NCI-H146 (cell line): ENCODE measurements at regions not wholly inside any gene's neighbourhood (a gene's known extent, or its start where the extent isn't known, plus 50 kb on each side); places are given as distances from the start of the nearest gene placed in this dataset.
"Not testable (repeated sequence)": the region's sequence is repeated elsewhere in the genome, so short reads cannot be mapped to it uniquely, and the experiment has no call there.

Experiments
- DNase-seq: peaks from one replicate; lab custom pipeline; 2025; lab: John Stamatoyannopoulos, UW

DNA sequence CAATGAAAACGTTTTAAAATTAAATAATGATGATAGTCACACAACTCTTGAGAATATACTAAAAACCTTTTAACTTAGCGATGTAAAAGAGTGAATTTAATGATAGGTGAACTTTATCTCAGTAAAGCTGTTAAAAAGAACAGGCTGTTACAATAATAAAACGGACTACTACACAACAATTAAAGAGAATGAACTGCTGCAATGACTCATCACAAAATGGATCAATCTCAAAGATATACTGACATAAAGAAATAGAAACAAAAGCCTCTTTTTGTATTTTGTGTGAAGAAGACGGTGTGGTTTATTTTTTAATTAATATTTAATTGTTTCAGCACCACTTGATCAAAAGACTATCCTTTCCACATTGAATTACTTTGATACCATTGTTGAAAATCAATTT is 352.4 kb upstream of the GJE1 start:
- DNase-seq: no peak

DNA sequence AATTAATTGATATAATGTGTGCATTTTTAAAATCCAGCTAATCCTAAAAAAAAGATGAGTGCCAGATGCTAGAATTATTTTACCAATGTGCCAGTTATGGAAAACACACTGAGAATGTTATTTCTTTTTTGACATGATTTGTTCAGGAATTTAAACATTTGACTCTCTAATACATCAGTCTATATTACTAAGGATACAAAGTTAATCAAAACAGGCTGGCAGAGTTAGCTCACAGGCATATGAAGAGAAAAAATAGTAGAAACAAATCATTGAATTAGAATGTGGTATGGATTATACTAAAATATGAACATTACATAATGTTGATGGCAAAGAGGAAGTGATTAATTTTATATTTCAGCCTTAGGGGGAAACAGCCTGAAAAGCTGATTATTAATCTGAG is 368.3 kb upstream of the GJE1 start:
- no peak for DNase-seq

DNA sequence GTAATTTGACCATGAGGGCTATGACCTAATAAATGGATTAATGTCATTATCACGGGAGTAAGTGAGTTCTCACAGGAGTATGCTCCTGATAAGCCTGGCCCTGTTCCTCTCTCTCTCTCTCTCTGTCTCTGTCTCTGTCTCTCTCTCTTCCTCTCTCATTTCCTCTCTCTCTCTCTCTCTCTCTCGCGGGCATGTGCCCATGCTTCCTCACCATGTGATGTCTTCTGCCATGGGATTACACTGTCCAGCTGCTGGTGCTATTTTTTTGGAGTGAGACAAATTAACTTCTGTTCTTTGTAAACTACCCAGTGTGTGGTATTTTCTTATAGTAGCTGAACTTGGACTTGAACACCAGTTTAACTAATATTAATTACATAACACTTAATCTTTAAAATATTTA is 374.3 kb upstream of the GJE1 start:
- DNase-seq: no peak

DNA sequence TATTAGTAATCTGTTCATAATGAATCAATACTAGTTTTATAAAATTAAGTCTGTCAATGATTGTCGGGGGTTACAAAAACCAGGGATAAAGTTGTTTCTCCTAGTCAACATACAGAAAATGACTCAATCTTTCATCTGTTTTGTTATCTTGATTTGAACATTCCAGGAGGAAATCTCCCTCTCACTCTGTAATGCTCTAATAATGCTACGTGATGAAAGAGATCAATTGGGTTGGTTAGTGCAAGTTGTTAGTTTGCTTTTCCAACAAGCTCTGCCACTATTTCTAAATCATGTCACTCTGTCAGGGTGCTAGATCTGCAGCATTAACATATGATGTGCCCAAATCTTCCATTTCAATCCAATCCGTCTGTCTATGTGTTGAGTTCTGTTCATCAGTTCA is 379.5 kb upstream of the GJE1 start:
- no peak for DNase-seq

DNA sequence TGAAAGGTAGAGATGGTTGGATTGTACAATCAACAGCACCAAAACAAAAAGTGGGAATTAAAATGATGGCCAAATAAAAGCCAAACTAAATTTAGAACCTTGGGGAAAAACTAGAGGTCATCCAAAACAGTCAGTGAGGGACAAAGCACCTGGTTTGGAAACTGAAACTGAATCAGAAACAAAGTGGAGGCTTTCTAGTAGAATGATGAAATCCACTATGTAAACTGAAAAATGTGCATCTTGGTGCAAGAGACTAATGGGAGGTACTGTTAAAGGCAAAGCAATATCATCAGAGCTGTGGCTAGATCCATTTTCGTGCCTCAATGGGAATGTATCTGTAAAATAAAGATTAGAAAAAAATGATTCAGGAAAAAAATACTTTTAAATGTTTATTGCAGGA is 380.0 kb upstream of the GJE1 start:
- DNase-seq: no peak

DNA sequence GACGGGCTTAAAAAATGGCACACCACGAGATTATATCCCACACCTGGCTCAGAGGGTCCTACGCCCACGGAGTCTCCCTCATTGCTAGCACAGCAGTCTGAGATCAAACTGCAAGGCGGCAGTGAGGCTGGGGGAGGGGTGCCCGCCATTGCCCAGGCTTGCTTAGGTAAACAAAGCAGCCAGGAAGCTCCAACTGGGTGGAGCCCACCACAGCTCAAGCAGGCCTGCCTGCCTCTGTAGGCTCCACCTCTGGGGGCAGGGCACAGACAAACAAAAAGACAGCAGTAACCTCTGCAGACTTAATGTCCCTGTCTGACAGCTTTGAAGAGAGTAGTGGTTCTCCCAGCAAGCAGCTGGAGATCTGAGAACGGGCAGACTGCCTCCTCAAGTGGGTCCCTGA is 386.4 kb upstream of the GJE1 start:
- not testable (repeated sequence) for DNase-seq

DNA sequence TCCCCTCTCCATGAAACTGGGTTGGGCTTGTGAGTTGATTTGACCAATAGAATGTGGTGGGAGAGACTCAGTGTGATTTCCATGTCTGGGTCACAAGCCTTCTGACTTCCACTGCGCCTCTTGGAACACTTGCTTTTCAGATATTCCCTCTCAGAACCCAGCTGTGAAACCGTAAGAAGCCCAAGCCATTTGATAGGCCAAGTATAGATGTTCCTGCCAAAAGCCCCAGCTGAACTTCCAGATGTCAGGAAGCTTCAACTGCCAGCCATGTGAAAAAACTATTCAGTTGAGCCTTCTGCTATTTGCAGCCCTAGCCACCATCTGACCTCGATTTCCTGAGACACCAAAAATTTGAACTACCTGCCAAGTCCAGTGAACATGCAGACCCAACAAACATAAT is 387.8 kb upstream of the GJE1 start:
- no peak for DNase-seq

DNA sequence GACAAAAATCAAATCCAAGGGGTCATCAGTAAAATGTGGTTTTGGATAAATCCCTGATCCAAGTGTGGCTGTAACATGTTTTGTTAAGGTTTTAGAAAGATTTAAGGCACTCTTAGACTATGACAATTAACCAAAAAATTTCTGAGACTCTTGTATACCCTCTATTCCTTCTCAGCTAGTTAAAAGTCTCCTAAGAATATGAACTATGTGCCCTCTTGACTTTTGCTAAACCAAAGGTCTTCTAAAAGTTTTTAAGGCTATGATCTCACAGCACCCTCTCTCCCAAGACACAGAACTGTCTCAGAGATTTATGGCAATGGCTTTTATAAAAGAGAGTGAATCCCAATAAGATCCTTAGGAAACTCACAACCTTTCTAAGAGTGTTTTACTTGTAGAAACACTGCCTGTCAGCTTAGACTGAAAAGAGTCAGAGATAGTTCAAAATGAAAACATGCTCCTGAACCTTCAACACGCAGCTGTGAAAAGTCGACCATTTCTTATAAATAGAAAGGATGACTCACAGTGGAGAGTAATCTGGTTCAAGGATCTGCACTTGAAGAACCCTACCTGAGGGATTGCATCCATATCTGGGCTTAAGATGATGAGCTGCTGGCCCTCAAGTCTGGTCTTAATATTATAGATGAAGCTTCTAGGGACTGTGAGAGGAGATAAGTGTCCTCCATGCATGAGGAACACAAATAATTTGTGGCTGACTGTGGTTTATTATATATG is 388.4 kb upstream of the GJE1 start:
- DNase-seq: no peak

DNA sequence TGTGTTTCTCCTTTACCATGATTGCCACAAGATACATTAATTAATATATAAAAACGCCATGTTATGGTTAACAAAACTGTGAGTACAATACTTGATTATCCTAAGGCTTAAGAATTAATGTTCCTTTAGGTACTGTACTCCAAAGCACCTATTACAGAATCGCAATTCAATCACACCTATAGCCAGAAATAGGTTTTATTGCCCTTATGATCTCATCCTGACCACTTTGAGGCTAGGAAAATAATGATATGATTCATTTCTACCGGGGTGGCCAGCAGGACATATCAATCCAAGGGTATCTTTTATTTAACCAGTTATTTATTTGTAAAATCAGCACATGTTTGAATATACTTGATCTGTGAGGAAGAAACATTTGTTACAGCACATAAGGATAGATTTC is 396.6 kb upstream of the GJE1 start:
- no peak for DNase-seq

DNA sequence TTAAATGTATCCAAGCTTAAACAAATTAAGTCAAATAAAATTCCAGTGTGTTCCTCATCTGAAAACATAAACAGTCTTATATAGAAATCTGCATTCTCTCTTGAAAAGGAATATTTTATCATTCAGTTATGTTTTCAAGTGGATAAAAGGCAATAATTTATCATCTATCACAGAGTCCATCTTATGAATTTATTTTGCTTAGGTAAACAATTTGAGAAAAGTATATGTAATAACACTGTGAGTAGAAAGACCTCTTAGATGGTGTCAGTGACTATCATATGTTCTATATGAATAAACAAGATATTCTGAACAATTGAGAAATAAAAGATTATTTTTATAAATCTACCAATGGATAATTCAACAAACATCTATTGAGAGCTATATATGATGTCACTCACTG is 397.6 kb upstream of the GJE1 start:
- DNase-seq: no peak

DNA sequence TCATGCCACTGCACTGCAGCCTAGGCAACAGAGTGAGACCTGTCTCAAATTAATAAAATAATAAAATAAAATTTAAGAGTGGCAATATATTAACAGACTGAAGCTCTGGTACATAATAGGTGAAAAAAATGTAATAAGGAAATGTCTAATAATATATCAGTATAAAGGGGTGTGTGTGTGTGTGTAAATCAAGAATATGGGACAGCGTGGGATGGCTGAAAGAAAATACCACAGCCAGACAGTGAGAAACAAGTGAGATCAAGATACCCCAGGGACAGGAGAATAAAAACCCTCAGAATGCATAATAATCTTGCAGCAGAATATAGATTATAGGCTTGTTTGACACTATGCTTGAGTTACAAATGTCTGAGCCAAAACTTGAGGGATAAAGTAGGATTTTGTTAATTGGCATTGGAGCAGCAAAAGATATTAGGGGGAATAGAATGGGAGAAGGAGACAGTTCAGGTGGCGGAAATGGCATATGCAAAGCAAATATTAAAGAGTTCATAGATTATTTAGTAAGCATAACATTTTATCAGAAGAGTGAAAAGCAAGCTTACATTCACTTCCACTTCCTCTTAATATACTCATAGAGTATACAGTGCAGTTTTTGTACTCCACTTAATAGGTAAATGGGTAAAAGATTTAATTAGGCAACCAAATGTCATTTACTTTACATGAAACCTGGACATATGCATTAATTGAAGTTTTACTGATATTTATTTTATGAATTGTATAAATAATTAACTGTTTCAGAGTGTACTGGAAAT is 398.5 kb upstream of the GJE1 start:
- no peak for DNase-seq

DNA sequence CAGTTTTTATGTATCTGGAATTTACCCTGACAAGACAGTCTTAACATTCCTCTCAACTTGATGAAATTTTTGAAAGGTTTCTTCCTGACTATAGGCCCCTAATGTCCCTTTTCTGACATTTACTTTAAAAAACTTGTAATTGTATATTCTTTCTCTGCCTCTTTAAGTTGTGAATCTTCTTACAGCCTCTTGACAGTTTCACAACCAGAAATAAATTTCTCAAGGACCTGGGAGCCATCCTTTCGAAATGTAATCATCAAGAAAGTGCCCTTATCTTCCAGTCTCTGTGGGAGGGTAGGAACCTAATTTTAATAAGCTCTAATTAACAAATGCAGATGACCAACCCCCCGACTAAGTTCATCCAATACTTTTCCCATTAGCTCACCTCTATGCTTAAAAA is 403.6 kb upstream of the GJE1 start:
- no peak for DNase-seq

DNA sequence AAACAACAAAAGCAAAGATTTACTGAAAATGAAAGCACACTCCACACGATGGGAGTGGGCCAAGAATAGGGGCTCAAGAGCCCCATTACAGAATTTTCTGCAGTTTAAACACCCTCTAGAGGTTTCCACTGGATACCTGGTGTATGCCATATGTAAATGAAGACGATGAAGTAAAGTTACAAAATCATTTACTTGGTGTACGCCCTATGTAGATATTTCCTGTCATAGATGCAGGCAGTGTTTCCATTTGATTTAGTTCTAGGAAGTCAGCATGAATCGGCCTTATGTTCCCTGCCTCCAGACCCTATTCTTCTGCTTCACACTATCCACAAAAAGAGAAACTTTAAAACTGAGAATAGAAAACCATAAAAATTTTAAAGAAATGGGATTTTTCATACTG is 404.4 kb upstream of the GJE1 start:
- no peak for DNase-seq

DNA sequence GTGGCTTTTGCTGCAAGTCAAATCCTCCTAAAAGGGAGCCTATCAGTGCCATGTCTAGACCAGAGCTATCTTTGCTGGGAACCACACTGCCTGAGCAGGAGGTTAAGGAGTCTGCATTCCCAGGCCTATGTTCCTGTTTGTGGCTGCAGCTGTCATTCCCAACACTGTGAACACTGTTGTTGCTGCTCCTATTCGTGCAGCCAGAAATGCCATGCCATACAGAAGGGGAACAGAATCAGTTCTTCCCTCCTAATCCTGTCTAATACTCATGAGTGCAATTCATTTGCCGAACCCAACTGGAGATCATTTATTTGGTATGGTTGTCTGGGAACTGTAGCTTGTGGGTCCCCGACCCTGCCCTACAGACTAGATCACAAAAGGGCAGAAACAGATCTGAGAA is 406.5 kb upstream of the GJE1 start:
- DNase-seq: no peak

DNA sequence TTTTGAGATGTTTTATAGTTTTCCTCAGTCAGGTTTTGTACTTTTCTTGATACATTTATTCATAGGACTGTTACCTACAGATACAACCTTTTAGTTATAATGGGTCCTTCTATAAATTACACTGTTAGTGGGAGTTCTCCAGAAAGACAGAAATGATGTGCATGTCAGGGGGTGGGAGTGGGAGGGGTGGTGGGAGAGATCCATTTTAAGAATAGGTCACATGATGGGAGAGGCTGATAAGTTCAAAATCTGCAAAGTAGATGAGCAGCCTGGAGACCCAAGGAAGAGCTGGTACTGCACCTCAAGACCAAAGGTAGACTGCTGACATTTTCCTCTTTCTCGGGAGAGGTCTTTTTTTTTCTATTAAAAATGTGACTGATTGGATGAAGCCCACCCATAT is 408.0 kb upstream of the GJE1 start:
- no peak for DNase-seq

DNA sequence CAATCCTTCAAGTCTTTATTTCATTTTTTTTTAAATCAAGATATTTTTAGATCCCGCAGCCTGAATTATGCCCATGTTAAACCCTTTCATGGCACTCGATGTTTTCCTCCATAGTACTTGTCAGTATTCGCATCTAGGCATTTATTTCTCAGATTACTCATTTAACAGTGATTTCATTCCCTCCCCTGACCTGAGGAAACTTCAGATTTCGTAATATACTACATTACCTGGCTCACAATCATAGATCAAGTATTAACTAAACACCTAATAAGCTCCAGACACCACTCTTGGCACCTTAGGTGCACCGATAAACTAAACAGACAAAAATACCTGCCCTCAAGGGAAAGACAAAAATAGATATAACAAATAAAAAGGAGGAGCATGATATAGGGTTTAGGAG is 413.2 kb upstream of the GJE1 start:
- no peak for DNase-seq

DNA sequence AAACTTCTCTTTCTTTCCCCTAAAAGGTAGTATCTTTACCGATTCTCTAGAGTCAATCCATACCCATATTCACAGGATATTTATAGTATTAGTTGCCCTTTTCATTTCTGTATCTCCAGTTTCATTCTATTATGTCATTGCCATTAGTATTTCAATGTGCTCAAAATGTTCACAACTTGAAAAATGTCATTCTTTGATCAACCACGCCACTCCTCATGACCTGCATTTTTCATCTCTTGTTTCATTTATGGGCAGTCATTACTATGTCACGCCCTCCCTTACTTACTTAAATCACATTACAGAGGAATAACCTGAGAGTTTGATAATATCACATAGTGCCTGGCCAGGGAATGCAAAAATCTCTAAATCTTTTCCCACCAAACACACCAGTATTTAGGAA is 427.3 kb upstream of the GJE1 start:
- no peak for DNase-seq

DNA sequence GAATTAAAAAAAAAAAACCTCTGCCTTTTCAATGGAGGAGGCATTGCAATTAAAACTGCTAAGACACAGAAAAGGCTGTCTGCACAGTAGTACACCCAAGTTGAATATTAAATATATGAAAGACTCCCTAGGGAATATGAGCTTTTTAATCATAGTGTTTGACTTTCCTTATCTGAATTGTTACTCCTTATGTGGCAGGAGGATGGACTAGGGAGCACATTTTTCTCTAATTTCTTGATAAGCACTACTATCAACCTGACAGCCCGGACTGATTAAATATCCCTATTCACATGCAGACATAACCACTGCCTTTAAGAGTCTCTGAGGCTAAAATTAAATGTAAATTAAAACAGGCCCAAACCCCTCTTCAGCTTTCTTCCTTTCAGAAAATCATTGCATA is 428.6 kb upstream of the GJE1 start:
- no peak for DNase-seq

DNA sequence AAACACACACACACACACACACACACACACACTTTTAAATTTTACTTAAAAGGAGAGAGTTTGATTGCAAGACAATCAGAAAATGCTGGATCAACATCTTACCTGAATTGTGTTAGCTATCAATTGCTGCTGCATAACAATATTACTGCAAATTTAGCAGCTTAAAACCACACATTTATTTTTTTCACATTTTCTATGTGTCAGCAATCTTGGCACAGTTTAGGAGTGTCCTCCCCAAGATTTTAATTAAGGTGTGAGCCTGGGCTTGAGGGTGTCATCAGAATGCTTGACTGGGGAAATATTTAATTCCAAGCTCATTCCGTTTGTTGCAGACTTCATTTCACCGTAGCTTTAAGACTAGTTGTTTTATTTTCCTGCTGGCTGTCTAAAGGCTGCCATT is 431.0 kb upstream of the GJE1 start:
- no peak for DNase-seq

DNA sequence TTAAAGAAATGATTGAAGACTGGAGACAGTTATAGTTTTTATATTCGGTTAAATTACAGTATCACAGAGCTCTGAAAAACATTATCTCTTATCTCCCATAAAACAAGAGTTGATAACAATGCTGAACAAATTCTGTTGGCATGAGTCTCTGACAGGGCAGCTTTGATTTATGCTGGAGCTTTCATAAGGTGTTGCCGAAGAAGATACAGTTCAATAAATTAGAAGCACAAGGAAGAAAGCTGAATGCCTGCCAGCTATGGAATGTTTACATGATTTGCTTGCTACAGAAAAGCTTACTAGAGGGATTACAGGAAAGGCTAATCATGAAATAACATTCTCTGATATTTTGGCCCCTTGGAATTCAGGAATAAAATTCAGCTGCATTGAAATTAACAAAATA is 431.9 kb upstream of the GJE1 start:
- DNase-seq: no peak

DNA sequence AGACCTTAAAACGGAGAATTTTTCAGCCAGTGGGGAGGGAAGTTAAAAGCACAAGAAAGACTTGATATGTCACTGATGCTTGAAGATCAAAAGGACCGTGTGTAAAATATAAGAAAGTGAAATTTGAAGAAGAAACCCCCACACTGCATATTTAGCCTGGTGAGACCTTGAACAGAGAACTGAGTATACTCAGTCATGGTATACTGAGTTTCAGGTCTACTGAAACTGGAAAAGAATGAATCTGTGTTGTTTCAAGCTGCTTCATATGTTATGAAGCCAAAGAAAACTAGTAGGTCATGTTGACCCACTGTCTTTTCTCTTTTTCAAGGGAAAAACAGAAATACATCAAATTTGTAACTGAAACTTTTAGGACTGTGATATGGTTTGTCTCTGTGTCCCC is 443.8 kb upstream of the GJE1 start:
- no peak for DNase-seq

DNA sequence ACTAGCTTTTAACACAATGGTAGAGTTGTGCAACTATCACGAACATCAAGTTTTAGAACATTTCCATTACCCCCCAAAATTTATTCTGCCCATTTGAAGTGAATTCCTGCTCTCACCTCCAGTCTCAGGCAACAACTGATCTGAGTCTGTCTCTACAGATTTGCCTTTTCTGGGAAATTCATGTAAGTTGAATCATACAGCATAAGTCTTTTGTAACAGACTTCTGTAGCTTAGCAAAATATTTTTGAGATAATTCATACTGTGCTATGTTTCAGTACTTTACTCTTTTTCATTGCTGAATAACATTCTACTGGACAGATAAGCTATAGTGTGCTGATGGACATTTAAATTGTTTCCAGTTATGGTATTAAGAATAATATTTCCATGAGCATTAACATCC is 447.3 kb upstream of the GJE1 start:
- no peak for DNase-seq

DNA sequence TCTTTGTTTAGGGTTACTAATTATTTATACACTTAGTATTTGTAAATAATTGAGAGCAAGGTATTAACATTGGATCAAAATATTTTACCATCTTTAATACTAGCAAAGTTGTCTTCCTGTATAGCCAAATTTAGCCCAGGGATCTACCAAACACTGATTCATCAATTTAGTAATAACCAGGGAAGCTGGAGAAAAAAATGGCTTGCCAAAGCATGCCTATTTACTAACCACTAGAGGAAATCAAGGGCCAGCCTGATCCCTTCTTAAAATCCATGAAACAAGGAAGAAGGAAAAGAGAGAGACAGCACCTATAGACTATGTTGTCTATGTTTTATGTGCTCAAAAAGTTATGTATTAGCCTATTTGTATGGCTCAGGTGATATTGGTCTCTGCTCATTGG is 450.3 kb upstream of the GJE1 start:
- no peak for DNase-seq

DNA sequence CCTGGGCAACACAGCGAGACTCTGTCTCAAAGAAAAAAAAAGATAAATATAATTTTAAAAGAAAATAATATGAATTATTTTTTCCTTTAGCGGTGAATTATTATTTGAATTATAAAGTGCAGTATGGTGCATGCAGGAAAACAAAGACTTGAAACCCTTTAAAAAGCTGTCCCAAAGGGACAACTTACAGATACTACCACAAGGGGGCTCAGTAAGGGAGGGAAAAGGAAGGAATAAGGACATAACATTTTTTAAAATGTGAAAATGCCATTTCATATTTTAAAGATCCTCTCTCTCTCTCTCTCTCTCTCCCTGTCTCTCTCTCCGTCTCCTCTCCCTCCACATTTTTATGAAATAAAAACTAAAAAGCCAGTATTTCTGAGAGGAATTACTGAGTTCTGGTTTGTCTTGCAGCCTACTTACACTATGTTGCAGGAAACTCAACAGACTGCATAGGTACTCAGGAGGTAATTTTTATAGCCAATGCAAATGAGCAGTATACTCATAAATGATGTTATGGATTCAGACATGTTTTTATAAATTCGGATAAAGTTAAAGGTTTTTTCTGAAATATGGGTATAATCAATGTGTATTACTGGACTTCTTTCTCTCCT is 455.0 kb upstream of the GJE1 start:
- DNase-seq: peak; percentile 57
